ENCODE measurements at regions not wholly inside any gene's neighbourhood (a gene's known extent, or its start where the extent isn't known, plus 50 kb on each side); places are given as distances from the start of the nearest gene placed in this dataset.

GRCh38 chr5:159439002-159439401 is 108.7 kb upstream of the IL12B start:
- H3K4me3 ChIP-seq = no peak overlapping the region
- no peak for TF ChIP-seq POLR2AphosphoS5 (IDR thresholded peaks at IDR 0.05)
- WGBS = 90% methylated on average over 2 of the region's 2 CpGs

GRCh38 chr5:159440235-159440634 is 109.9 kb upstream of the IL12B start:
- Histone ChIP-seq H3K36me3 (no peaks in the 10 kb centered on the region), H3K9me3 (no peaks in the 10 kb centered on the region), H3K4me3 (no peak overlapping the region), H3K27me3 (replicated peaks; ENCODE audit: insufficient read depth) (no peaks in the 10 kb centered on the region), H3K27ac (no peak overlapping the region), H3K4me1 (replicated peaks) (no peaks in the 10 kb centered on the region)
- 85% methylated on average over 7 of the region's 7 CpGs for WGBS
- TF ChIP-seq CTCF (IDR thresholded peaks at IDR 0.05) (no peak), POLR2A (IDR thresholded peaks at IDR 0.05) (no peak), POLR2AphosphoS5 (IDR thresholded peaks at IDR 0.05) (no peak)
- DNase-seq (ENCODE audit: low spot score) = no peak
- intact Hi-C loops (cut with DNase I) = loop anchor here (5.0 kb wide), 2 partner anchors 527 to 547 kb away; no protein-coding TSS in a partner anchor

More at GRCh38 chr5:159439002-159439401, 108.7 kb upstream of the IL12B start:
- H3K36me3 ChIP-seq = no peaks in the 10 kb centered on the region
- H3K4me1 ChIP-seq (replicated peaks) = no peaks in the 10 kb centered on the region
- DNase-seq (ENCODE audit: low spot score) = no peak
- no peak overlapping the region for H3K27ac ChIP-seq
- intact Hi-C loops (cut with DNase I) = no loop called here
- H3K9me3 ChIP-seq = no peaks in the 10 kb centered on the region
- H3K27me3 ChIP-seq (replicated peaks; ENCODE audit: insufficient read depth) = no peaks in the 10 kb centered on the region

GRCh38 chr5:159440968-159441367 is 110.7 kb upstream of the IL12B start:
- no peaks in the 10 kb centered on the region for H3K4me1 ChIP-seq (replicated peaks)
- no peak overlapping the region for H3K4me3 ChIP-seq
- intact Hi-C loops (cut with DNase I) = loop anchor here (5.0 kb wide), 2 partner anchors 526 to 546 kb away; no protein-coding TSS in a partner anchor
- no peaks in the 10 kb centered on the region for H3K9me3 ChIP-seq
- no peak overlapping the region for H3K27ac ChIP-seq
- WGBS = 63% methylated on average over 4 of the region's 4 CpGs
- TF ChIP-seq CTCF (IDR thresholded peaks at IDR 0.05) (no peak), POLR2AphosphoS5 (IDR thresholded peaks at IDR 0.05) (no peak), POLR2A (IDR thresholded peaks at IDR 0.05) (no peak)
- H3K27me3 ChIP-seq (replicated peaks; ENCODE audit: insufficient read depth) = no peaks in the 10 kb centered on the region
- no peak for DNase-seq (ENCODE audit: low spot score)
- no peaks in the 10 kb centered on the region for H3K36me3 ChIP-seq

GRCh38 chr5:159441441-159441840 is 111.2 kb upstream of the IL12B start:
- no peak overlapping the region for H3K4me3 ChIP-seq
- H3K36me3 ChIP-seq = no peaks in the 10 kb centered on the region
- no peaks in the 10 kb centered on the region for H3K4me1 ChIP-seq (replicated peaks)
- no peaks in the 10 kb centered on the region for H3K9me3 ChIP-seq
- no peak overlapping the region for H3K27ac ChIP-seq
- no peaks in the 10 kb centered on the region for H3K27me3 ChIP-seq (replicated peaks; ENCODE audit: insufficient read depth)
- intact Hi-C loops (cut with DNase I) = loop anchor here (5.0 kb wide), 2 partner anchors 526 to 546 kb away; no protein-coding TSS in a partner anchor
- TF ChIP-seq POLR2AphosphoS5 (IDR thresholded peaks at IDR 0.05) = no peak
- TF ChIP-seq CTCF (IDR thresholded peaks at IDR 0.05) = no peak
- no peak for TF ChIP-seq POLR2A (IDR thresholded peaks at IDR 0.05)
- WGBS = 65% methylated on average over 3 of the region's 3 CpGs
- no peak for DNase-seq (ENCODE audit: low spot score)

- H3K27ac ChIP-seq = no peak overlapping the region
- H3K4me3 ChIP-seq = no peak overlapping the region
- H3K9me3 ChIP-seq = no peaks in the 10 kb centered on the region
- TF ChIP-seq POLR2A (IDR thresholded peaks at IDR 0.05) (no peak), POLR2AphosphoS5 (IDR thresholded peaks at IDR 0.05) (no peak), CTCF (IDR thresholded peaks at IDR 0.05) (no peak)
- no peaks in the 10 kb centered on the region for H3K36me3 ChIP-seq
- no peak for DNase-seq (ENCODE audit: low spot score)
- no peaks in the 10 kb centered on the region for H3K4me1 ChIP-seq (replicated peaks)
- intact Hi-C loops (cut with DNase I) = loop anchor here (2.0 to 5.0 kb wide), 3 partner anchors 472 to 545 kb away; no protein-coding TSS in a partner anchor
- WGBS = 53% methylated on average over 12 of the region's 12 CpGs
- H3K27me3 ChIP-seq (replicated peaks; ENCODE audit: insufficient read depth) = no peaks in the 10 kb centered on the region
Measured at GRCh38 chr5:159442206-159442850, 112.0 kb upstream of the IL12B start.
